PC-9 (cell line): ENCODE measurements at regions not wholly inside any gene's neighbourhood (a gene's known extent, or its start where the extent isn't known, plus 50 kb on each side); places are given as distances from the start of the nearest gene placed in this dataset.

Experiments used
- CTCF ChIP-seq: fragments of 200-600 bp; sonication (generic); conservative IDR thresholded peaks from 2 replicates; pipeline ENCODE4 v1.6.1; 2017; ENCODE audit warnings: mixed run types, antibody characterized with exemption, mild to moderate bottlenecking, moderate library complexity
- EZH2 ChIP-seq: fragments of 200-600 bp; sonication (generic); IDR thresholded peaks from 2 replicates; pipeline ENCODE4 v1.8.0; 2017; ENCODE audit warnings: antibody characterized with exemption, low read depth

GRCh38 chr1:234763367-234763766 lies 153.4 kb upstream of the IRF2BP2 start:
- TF ChIP-seq EZH2 = no peak
- no peak for TF ChIP-seq CTCF
